HG02870 (cell line): ENCODE measurements at regions not wholly inside any gene's neighbourhood (a gene's known extent, or its start where the extent isn't known, plus 50 kb on each side); places are given as distances from the start of the nearest gene placed in this dataset.
"Not testable (repeated sequence)": the region's sequence is repeated elsewhere in the genome, so short reads cannot be mapped to it uniquely, and the experiment has no call there.

ENCODE experiments used
- ATAC-seq: cut with Tn5 transposase; IDR thresholded peaks from one replicate; pipeline ENCODE4 v1.9.1; 2021; ENCODE audit warnings: mild to moderate bottlenecking, moderate library complexity; ENCODE audit not compliant: unreplicated experiment

DNA sequence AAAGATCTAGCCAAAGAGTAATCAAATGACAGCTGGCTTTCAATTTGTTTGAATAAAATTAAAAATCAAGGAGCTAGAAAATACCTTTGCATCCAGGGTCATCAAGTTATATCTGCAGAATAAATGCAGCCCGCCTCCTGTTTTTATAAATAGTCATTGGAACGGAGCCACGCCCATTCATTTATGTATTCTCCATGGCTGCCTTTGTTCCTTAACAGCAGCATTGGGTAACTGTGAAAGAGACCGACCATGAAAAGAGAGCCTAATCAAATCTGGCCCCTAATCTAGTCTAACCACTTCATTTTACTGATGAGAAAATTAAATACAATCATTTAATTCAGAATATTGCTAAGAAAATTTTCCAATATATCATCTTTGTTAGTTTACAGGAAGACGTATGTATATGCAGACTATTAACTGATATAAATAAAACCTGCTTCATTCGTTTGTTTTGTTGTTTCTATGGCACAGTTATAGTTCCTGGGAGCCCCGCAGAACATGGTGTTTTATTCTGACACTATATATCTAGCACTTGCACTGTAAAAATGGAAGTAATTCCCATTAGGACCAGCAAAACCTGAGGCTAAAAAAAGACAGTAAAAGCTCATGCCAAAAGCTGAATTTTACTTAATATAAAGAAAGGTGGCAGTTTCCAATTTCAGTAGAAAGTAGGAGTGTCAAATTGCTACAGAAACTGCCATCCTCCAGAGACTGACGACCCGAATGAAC, 111.8 kb upstream of the PALMD start:
- ATAC-seq: no peak

DNA sequence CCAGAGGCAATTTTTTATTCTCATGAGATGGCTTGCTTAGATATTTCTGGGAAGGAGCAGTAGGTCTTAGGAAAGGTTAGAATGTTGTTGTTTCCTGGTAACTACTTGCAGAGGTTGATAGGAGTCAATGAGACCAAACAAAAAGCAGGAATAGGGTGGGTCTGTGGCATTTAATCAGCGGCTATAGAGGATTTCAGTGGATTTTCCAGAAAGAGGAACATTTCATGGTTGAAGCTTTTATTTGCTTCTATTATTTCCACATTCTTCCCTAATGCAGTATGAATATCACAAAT, 111.3 kb upstream of the PALMD start:
- no peak for ATAC-seq

DNA sequence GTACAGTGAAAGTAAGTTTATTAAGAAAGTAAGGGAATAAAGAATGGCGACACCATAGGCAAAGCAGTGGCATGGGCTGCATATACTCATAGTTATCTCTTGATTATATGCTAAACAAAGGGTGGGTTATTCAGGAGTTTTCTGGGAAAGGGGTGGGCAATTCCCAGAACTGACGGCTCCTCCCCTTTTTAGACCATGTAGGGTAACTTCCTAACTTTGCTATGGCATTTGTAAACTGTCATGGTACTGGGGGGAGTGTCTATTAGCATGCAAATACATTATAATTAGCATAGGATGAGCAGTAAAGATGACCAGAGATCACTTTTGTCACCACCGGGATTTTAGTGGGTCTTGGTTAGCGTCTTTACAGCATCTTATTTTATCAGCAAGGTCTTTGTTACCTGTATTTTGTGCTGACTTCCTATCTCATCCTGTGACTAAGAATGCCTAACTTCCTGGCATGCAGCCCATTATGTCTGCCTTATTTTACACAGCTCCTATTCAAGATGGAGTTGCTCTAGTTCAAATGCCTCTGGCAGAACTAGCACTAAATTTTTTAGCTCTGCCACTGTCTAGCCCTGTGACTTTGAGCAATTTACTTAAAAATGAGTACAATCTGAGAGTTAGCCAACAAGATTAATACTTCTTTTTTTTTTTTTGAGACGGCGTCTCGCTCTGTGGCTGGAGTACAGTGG, 110.3 kb upstream of the PALMD start:
- no peak for ATAC-seq

DNA sequence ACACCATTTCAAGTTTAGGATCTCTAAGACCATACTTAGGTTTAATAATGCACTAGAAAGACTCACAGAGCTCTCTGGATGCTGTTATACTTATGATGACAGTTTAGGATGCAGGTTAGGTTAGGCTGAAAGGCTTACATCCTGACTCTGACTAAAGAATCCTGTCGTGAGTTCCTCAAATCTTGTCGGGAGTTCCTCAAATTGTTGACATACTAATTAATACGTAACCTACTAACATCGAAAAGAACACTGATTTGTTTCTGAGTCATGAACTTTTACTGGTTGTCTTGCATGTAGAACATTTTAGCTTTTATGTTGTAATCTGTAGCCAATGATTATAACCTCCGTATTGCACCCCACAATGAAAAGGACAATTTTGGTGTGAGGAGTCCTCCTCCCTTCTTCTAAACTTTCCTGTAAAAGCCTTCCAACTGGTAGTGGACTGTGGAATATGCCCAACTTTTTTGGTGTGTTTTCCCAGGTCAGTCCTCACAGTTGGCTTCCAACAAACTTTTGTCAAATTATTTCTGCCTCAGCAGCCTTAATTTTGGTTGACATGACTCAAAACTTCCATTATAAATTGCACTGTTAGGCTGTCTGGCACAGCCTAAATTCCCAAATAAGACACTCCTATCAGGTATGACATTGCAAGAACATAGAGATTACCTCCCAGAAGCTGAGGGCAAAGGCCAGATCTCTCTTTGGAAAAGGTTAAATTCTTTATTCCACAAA, 107.9 kb upstream of the PALMD start:
- ATAC-seq: no peak

DNA sequence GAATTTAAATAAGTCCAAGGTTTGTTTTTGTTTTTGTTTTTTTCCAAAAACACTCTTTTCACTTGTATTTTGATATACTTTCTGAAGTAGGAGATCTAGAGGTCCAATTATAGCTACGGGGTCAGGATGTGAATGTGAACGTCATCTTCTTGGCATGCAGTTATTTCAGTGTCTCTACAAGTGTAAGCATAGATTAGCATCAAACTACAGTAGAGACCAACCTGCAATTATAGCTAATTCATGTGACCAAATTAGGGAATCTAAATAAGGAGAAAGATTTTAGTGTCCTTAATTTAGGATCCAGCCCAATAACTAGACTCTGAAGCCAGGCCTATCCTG, 107.3 kb upstream of the PALMD start:
- no peak for ATAC-seq

DNA sequence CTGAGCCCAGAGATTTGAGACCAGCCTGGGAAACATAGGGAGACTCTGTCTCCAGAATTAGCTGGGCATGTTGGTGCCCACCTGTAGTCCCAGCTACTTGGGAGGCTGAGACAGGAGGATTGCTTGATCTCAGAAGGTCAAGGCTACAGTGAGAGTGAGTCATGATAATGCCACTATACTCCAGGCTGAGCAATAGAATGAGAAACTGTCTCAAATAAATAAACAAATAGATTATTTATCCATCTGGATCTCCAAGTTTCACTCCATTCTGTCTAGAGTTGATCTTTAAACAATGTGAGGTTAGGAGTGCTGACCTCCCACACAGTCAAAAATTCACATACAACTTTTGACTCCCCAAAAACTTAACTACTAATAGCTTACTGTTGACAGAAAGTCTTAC, 106.8 kb upstream of the PALMD start:
- ATAC-seq: no peak

DNA sequence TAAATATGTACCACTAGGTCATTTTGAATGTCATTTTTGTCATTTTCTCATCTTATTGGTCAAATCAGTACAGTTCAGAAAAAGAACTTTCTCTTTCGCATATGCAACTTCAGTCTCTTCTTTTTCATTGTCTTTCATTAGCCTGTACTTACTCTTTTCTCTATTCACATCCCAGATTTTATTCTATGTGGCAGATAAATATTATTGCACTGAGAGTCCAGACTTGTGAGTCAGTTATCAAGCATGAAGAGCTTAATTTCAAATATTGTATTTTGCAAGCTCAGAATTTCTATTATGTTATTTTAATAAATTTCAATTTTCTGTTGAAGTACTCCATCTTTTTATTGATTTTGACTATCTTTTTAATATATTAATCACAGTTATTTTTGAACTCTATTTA, 105.2 kb upstream of the PALMD start:
- ATAC-seq: no peak

DNA sequence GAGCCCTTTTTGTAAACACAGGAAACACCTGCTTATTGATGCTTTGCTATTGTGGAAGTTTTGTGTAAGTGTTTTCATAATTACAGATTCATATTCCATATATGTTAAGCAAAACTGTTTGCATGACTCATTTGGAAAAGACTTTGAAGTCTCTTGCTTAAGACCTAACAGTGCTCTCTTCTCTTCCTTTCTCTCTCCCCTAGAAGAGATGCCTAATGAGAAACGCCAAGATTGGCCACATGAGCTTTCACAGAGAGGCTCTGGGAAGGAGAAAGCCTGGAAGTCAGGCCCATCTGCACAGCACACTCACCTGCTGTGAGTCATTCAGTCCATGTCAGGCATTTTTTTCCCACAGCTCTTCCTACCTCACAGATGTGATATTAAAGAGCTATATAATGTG, 101.6 kb upstream of the PALMD start:
- peak; percentile 59 for ATAC-seq

DNA sequence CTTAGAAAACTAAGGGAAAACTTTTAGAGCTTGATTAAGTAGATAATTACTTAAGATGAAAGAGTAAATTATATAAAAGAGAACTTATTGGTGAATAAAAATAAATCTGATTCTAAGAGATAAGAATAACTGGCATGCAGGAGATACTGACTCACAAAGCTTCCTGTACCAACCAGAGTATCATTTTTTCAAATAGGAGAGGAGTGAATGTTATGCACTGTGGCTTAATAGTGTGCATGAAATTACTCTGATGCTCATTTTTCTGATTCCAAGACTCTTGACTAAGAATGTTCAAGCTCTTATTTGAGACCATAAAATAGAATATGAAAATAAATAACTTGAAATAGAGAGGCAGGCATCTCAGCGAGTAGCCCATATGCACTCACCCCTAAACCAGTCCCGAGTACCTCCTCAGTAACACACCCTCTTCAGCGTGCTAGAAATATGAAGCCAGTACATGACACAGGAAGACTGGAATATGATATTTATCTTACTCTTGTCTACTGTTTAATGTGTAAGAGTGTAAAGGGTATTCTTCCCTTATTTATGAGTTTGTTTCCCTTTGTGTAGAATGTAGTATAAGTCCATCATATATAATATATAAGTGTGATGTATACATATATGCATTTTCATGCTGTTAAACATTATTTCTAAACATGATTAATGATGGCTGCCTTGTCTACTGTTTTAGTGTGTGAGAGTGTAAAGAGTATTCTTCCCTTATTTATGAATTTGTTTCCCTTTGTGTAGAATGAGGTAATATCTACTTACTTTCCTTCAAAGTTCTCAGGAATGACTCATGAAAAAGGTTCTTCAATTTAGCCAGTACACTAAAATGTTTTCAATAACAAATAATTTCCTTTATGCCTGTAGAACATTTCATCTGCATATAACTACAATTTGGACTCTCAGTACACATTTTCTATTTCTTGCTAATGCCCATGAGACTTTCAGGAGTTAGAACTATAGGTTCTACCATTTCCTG, 99.2 kb upstream of the PALMD start:
- ATAC-seq: no peak

DNA sequence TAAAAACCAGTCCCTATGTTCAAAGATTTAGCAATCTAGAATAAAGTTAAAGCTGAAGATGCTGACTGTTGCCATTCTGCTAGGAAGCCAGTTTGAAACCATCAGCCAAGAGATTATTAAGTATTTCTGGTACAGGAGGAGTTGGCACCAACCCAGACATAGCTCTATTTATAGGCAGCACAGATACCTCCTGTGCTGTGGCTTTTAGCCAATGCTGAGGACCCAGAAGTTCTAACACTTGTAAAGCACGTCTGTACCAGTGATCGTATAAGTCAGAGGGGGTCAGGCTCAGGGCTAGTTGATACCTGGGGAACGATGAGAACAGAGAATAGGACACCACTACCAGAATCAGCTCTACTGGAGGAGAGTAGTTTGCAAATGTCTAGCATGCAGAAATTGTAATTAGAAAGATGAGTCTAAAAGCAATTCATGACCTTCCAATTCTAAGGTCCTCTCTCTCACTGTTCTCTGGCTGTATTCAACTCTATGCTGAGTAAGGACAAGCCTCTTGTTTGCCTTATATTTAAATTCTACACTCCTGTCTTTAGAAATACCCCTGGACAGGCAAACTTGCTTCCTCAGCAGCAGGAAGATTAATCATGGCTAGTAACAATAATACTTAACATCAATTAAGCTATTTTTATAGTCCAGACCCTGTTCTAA, 96.8 kb upstream of the PALMD start:
- no peak for ATAC-seq

DNA sequence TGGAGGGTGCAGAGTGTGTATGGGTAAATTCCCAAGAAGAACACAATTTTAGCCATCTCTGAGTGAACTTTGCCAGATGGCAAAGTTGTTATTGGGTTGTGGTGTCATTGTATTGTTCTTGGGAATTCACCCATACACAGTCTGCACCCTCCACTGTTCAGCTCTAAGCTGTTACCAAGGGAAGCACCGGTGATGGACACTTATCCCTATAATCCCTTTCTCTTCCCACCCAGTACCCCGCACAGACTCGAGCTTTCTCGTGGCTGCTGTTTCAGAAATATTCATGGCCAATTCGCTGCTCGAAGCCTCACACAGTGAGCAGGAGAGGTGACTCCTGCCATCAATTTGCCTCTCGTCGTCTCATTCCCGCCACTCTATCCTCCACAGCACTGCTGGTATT, 95.7 kb upstream of the PALMD start:
- no peak for ATAC-seq

DNA sequence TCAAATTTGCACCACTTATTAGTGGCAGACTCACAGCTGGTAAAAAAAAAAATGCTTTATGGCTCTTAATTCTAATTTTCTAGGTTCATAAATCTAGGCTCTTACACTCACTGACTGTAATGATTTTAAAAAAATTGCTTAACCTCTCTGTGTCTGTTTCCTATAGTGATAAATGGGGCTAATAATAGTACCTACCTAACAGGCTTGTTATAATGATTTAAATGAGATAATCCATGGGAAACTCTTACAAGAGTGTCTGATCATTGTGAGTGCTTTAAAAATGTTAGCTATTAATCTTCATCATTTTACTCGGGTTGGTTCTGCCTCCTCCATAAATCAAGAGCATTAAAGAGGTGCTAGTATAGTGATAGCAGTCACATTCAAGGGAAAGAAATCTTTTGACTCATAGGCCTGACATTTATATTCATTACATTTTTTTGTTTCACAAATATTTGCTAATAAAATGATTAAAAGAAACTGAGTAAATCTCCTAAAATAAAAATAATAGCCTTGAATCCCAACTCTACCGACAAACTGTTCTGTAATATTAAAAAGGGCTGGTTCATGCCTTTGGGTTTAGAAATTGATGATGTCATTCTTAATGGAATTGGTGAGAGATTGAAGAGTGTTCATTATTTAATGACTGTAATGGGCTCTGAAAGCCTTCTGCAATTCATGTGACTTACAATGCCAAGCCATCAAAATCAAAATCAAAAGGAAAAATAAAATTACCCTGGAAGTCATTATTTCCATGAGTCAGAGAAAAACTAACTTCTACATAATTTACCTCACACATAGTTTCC, 93.9 kb upstream of the PALMD start:
- ATAC-seq: no peak

DNA sequence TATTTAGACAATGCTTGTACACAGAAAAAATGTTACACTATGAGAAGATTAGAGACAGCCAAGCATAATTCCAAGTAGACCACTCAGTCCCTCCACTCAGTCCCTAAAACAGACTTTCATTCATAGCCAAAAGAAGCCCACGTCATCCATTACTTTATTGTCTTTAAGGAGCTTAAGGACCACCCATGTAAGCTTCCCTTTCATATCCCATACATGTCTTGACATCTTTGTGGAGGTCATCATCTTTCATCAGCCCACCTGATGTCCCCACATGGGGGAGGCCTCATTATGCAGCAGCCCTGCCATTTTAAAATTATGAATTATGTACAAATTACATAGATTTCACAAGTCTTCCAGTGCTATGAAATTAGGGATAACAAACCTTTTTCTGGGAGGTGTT, 92.6 kb upstream of the PALMD start:
- ATAC-seq: no peak

DNA sequence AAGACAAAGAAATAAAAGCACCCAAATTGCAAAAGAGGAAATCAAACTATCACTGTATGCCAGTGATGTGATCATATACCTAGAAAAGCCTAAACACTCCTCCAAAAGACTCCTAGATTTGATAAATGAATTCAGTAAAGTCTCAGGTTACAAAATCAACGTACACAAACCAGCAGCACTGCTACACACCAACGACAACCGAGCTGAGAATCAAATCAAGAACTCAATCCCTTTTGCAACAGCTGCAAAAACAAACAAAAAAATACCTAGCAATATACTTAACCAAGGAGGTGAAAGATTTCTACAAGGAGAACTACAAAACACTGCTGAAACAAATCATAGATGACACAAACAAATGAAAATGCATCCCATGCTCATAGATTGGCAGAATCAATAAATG, 92.1 kb upstream of the PALMD start:
- ATAC-seq: not testable (repeated sequence)

DNA sequence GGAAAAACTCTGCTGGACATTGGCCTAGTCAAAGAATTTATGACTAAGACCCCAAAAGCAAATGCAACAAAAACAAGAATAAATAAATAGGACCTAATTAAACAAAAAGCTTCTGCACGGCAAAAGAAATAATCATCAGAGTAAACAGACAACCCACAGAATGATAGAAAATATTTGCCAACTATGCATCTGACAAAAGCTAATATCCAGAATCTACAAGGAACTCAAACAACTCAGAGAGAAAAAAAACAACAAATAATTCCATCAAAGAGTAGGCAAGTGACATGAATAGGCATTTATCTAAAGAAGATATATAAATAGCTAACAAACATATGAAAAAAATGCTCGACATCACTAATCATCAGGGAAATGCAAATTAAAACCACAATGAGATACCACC, 91.2 kb upstream of the PALMD start:
- no peak for ATAC-seq

DNA sequence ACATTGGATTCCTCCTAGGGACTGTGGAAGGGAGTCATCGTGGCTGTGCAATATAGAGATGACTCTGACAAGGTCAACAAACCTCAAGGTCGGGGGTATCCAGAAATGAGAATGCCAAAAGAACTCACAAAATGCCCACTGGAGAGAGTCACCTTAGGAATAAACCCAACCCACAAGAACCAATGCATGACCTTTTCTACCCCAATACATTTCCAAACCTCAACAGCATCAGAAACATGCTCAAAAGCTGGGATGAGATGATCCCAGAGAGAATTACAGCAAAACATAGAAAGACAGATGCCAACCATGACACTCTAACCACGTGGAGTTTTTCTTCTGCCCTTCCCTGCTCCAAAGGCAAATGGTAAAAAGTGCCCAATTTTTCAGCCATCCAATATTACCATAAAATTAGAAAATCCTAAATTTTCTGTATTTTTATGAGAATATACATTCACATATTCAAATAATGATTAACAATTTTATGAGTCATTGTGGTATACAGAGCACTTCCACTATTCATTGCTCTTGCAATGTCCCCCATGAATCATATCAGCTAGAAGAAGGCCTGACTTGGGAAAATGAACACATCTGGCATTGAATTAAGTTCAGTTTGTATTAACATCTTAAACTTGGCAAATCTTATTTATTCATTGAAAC, 88.2 kb upstream of the PALMD start:
- no peak for ATAC-seq

DNA sequence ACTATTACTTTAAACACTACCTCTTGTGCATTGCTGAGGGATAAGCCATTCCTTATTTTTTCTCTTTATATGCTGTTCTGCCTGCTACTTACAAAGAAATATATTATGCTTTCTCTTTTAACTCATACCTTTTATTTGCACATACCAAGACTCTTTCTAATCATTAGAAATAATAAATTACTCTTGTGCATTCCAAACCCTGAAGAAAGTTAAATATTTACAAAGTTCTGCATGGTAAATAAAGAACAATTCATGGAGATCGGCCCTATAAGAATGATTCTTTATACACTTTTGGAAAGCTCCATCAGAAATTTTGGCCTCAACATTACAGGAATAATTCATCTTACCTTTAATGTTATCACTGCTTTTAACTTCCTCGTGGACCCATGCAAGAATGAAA, 86.7 kb upstream of the PALMD start:
- ATAC-seq: no peak

DNA sequence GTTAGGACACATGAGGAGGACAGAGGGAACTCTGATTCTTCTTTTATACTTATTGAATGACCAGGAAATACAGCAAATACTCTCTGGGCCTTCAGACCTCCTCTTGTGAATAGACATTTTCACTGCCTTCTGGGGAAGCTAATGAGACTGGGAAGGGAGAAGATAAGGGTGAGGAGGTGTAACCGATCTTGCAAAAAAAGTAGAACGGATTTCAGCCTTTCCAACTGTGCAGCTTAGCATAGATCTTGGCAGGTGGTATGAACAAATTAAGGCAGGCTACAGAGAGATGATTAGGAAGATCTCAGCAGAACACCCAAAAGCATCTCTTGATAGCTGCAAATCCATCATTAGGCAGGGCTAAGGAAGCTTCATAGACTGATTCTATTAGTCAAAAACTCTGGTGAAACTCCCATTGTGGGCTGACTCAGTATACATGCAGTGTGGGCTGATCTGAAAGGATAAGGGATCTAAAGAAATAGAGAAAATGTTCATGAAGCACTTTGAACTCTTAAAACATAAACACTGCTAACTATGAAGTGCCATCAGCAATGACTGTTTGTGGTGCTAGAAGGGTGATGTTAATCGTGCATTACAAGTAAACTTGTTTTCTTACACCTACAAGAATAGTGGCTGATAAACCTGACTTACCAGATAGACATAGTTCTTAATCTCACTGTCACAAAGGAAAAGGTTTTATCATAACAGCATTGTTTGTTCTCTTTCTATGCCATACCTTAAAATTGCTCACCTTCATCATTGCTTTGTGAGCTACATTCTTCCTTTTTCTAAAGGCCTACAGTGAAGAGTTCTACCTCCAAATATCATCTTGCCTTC, 85.5 kb upstream of the PALMD start:
- no peak for ATAC-seq

DNA sequence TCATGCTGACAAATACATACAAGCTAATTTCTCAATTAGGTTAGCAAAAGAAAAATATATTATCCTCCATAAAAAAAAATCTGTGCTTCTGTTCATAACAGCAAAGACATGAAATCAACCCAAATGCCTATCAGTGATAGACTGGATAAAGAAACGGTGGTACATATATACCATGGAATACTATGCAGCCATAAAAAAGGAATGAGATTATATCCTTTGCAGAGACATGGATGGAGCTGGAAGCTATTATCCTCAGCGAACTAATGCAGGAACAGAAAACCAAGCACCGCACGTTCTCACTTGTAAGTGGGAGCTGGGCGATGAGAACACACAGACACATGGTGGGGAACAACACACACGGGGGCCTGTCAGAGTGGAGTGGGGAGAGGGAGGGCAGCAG, 84.0 kb upstream of the PALMD start:
- ATAC-seq: no peak
